ENCODE measurements at regions not wholly inside any gene's neighbourhood (a gene's known extent, or its start where the extent isn't known, plus 50 kb on each side); places are given as distances from the start of the nearest gene placed in this dataset.

DNA sequence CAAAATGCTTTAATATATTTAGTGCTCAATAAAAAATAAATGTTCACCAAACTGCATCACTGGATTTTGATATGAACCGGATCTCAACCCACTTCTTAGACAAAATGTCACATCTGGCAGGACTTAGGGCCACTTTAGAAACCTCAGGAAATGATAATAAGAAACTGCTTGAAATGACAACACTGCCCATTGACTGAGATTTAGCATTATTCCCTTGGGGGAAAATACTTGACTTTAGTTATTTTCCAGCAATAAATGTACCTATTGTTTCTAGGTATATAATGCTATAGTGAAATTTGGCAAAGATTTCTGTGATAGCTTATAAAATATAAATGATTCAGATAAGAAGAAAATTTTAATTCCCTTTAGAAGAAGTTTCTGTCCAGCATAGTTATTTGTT, 195.1 kb downstream of the ICOS start (continued):
- TF ChIP-seq, protein P1, sequence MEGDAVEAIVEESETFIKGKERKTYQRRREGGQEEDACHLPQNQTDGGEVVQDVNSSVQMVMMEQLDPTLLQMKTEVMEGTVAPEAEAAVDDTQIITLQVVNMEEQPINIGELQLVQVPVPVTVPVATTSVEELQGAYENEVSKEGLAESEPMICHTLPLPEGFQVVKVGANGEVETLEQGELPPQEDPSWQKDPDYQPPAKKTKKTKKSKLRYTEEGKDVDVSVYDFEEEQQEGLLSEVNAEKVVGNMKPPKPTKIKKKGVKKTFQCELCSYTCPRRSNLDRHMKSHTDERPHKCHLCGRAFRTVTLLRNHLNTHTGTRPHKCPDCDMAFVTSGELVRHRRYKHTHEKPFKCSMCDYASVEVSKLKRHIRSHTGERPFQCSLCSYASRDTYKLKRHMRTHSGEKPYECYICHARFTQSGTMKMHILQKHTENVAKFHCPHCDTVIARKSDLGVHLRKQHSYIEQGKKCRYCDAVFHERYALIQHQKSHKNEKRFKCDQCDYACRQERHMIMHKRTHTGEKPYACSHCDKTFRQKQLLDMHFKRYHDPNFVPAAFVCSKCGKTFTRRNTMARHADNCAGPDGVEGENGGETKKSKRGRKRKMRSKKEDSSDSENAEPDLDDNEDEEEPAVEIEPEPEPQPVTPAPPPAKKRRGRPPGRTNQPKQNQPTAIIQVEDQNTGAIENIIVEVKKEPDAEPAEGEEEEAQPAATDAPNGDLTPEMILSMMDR (conservative IDR thresholded peaks at IDR 0.05; ENCODE audit: low read depth in 2 of 2): no peak

DNA sequence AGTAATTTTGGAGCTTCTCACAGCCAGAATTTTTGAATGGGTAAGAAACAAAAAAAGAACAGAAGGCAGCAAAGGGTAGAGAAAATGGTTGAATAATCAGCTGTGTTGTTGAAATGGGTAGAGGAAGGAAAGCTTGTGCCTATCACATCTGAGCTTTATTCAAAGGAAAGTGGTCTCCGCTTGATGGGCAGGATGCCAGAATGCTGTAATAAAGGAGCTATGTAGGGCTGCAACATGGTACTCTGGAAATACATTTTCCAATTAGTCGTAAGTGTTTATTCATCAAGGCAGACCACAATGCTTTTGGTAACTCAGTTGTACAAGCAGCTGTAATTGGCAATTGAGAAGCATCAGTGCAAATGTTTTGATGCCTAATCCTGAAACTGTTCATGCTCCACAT, 196.9 kb downstream of the ICOS start:
- Mint-ChIP-seq H3K4me1 (peaks cover 13% of the 10 kb centered on the region), H3K27ac (no peak overlapping the region), H3K9me3 (no peaks in the 10 kb centered on the region), H3K36me3 (ENCODE audit: low read depth) (no peaks in the 10 kb centered on the region), H3K4me3 (no peak overlapping the region), H3K27me3 (ENCODE audit: insufficient read depth, low read depth, poor library complexity) (peaks cover 2% of the 10 kb centered on the region)
- no peaks in the 10 kb centered on the region; the same call in 1 of the 2 replicates for H3K9me2 ChIP-seq (ENCODE audit: insufficient read depth)
- no peaks in the 10 kb centered on the region for H3K79me2 ChIP-seq (replicated peaks; ENCODE audit: insufficient read depth)
- H3F3A ChIP-seq (replicated peaks; ENCODE audit: low read depth): no peaks in the 10 kb centered on the region
- ATAC-seq (no peak), DNase-seq (ENCODE audit: low spot score) (no peak)
- no peaks in the 10 kb centered on the region for H3K27me3 ChIP-seq (ENCODE audit: insufficient read depth)
- no peak overlapping the region for H3K27ac ChIP-seq (ENCODE audit: low read depth)
- H3K4me2 ChIP-seq: no peak overlapping the region
- TF ChIP-seq STAT1 (IDR thresholded peaks at IDR 0.05; ENCODE audit: unreplicated experiment) (no peak), ZNF331 (CRISPR knock-in tag; IDR thresholded peaks at IDR 0.05; ENCODE audit: low read depth) (no peak), ZNF114 (CRISPR knock-in tag; IDR thresholded peaks at IDR 0.05) (no peak), EZH2 (IDR thresholded peaks at IDR 0.05; ENCODE audit: low read depth, unreplicated experiment) (no peak)
- TF ChIP-seq, protein P2, sequence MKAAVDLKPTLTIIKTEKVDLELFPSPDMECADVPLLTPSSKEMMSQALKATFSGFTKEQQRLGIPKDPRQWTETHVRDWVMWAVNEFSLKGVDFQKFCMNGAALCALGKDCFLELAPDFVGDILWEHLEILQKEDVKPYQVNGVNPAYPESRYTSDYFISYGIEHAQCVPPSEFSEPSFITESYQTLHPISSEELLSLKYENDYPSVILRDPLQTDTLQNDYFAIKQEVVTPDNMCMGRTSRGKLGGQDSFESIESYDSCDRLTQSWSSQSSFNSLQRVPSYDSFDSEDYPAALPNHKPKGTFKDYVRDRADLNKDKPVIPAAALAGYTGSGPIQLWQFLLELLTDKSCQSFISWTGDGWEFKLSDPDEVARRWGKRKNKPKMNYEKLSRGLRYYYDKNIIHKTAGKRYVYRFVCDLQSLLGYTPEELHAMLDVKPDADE (IDR thresholded peaks at IDR 0.05): no peak
- TF ChIP-seq, protein P1 (conservative IDR thresholded peaks at IDR 0.05; ENCODE audit: low read depth in 2 of 2): no peak
- no peaks in the 10 kb centered on the region for H4K20me1 ChIP-seq (replicated peaks; ENCODE audit: insufficient read depth)
- no peak overlapping the region for H3K4me3 ChIP-seq
- H2AFZ ChIP-seq: no peak overlapping the region
- H3K4me1 ChIP-seq (ENCODE audit: insufficient read depth): peaks cover 13% of the 10 kb centered on the region
- no peaks in the 10 kb centered on the region for H3K36me3 ChIP-seq (ENCODE audit: insufficient read depth)

DNA sequence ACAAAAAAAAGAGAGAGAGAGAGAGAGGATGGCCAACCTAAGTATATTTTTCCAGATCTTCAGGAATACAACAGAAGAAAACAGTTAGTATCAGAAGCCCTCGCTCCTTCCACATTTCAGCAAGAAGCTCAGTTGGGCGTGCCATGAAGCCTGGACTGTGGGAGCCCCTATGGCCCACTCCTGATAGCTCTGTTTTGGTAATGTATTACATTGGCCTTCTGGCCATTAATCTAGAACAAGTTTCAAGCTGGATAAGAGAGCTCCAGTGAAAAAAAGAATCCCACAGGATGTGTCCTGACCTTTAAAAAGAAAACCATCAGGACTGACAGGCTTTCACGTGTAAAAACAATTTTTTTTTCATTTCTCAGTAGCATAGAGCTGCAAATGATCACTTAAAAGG, 197.9 kb downstream of the ICOS start:
- Histone ChIP-seq H3F3A (replicated peaks; ENCODE audit: low read depth) (no peaks in the 10 kb centered on the region), H3K36me3 (ENCODE audit: insufficient read depth) (no peaks in the 10 kb centered on the region), H2AFZ (no peak overlapping the region), H3K27me3 (ENCODE audit: insufficient read depth) (no peaks in the 10 kb centered on the region), H3K4me1 (ENCODE audit: insufficient read depth) (peaks cover 13% of the 10 kb centered on the region), H3K4me3 (no peak overlapping the region), H3K27ac (ENCODE audit: low read depth) (no peak overlapping the region), H3K9me2 (ENCODE audit: insufficient read depth) (peaks cover 6% of the 10 kb centered on the region), H3K4me2 (no peak overlapping the region), H3K79me2 (replicated peaks; ENCODE audit: insufficient read depth) (no peaks in the 10 kb centered on the region), H4K20me1 (replicated peaks; ENCODE audit: insufficient read depth) (no peaks in the 10 kb centered on the region)
- H3K36me3 Mint-ChIP-seq (ENCODE audit: low read depth): no peaks in the 10 kb centered on the region
- no peak overlapping the region for H3K4me3 Mint-ChIP-seq
- peaks cover 2% of the 10 kb centered on the region for H3K27me3 Mint-ChIP-seq (ENCODE audit: insufficient read depth, low read depth, poor library complexity)
- peaks cover 14% of the 10 kb centered on the region for H3K4me1 Mint-ChIP-seq
- no peaks in the 10 kb centered on the region for H3K9me3 Mint-ChIP-seq
- DNase-seq (ENCODE audit: low spot score): no peak
- no peak for ATAC-seq
- H3K27ac Mint-ChIP-seq: no peak overlapping the region
- no peak for TF ChIP-seq REST (IDR thresholded peaks at IDR 0.05; ENCODE audit: unreplicated experiment)
- TF ChIP-seq POLR2AphosphoS5 (IDR thresholded peaks at IDR 0.05; ENCODE audit: low read depth): no peak
- no peak for TF ChIP-seq NANOG (IDR thresholded peaks at IDR 0.05; ENCODE audit: borderline replicate concordance)
- no peak for TF ChIP-seq STAT1 (IDR thresholded peaks at IDR 0.05; ENCODE audit: unreplicated experiment)
- TF ChIP-seq, protein P2 (IDR thresholded peaks at IDR 0.05): no peak
- no peak for TF ChIP-seq EZH2phosphoT487 (IDR thresholded peaks at IDR 0.05; ENCODE audit: unreplicated experiment)
- TF ChIP-seq ZNF114 (CRISPR knock-in tag; IDR thresholded peaks at IDR 0.05): no peak
- no peak for TF ChIP-seq CREB1 (CRISPR knock-in tag; IDR thresholded peaks at IDR 0.05; ENCODE audit: low read depth)

Data from GM23338 (cell line).